ENCODE measurements at regions not wholly inside any gene's neighbourhood (a gene's known extent, or its start where the extent isn't known, plus 50 kb on each side); places are given as distances from the start of the nearest gene placed in this dataset.
"Not testable (repeated sequence)": the region's sequence is repeated elsewhere in the genome, so short reads cannot be mapped to it uniquely, and the experiment has no call there.

DNA sequence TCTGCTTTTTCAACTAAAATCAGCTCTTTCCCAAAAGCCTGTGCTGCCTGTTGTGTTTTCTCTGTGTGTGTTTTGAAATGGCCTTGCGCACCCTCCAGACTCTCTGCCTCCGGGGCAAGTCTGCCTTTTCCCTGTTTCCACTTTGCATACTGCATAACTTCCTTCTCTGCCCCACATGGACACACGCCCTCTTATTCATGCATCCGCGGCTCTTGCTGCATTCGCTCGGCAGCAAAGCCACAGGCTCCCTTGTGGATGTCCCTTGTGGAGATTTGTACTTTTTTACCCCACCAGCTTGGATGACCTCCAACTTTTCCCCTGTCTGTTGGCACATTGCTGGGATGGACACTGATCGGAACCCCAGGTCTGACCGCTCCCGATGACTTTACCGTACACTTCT is 147.6 kb downstream of the ADSS2 start:
- DNase-seq (ENCODE audit: low spot score), result no peak
- TF ChIP-seq, protein P1, sequence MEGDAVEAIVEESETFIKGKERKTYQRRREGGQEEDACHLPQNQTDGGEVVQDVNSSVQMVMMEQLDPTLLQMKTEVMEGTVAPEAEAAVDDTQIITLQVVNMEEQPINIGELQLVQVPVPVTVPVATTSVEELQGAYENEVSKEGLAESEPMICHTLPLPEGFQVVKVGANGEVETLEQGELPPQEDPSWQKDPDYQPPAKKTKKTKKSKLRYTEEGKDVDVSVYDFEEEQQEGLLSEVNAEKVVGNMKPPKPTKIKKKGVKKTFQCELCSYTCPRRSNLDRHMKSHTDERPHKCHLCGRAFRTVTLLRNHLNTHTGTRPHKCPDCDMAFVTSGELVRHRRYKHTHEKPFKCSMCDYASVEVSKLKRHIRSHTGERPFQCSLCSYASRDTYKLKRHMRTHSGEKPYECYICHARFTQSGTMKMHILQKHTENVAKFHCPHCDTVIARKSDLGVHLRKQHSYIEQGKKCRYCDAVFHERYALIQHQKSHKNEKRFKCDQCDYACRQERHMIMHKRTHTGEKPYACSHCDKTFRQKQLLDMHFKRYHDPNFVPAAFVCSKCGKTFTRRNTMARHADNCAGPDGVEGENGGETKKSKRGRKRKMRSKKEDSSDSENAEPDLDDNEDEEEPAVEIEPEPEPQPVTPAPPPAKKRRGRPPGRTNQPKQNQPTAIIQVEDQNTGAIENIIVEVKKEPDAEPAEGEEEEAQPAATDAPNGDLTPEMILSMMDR (IDR thresholded peaks at IDR 0.05; ENCODE audit: extremely low read depth, missing control alignments), result no peak

DNA sequence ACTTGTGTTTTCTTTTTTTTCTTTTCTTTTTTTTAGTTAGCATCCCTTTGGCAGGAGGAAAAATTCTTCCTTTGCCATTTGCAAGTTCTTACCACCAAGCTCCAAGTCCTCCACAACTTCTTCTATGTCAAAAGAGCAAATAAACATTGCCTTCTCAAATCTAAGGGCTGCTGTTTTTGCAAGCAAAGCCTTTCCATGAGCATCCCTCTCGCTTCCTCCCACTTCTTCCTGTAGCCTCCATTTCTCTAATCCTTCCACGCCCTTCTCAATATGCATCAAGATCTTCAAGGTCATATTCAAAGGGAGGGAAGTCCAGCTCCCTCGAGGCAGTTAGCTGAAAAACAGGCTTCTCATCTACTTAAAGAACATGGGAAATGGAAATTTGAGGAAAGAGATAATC is 147.1 kb downstream of the ADSS2 start:
- TF ChIP-seq, protein P1 (IDR thresholded peaks at IDR 0.05; ENCODE audit: extremely low read depth, missing control alignments), result no peak
- no peak for DNase-seq (ENCODE audit: low spot score)

DNA sequence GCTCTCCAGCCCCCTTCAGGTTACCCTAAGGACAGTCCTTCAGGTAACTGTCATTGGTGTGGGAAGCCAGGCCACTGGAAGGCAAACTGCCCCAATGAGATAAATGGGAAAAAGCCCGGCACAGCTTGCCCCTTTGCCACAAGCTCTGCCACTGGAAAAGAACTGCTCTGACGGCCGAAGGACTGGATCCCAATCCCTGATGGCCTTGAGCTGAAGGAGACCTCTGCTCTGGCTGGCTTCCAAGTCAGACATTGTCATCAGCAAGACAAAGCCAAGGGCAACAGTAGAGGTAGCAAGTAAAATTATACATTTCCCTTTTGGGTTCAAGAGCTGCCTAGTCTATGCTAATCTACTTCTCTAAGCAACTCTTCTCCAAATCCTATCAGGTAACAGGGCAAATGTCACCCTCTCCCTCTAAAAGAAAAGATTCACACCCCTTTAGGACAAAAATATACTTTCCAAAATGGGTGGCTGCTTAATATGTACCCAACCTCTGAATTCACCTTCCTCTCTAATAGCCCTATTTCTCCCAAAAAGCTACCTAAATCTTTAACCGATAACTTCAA is 145.8 kb downstream of the ADSS2 start:
- DNase-seq (ENCODE audit: low spot score), result no peak
- TF ChIP-seq, protein P1 (IDR thresholded peaks at IDR 0.05; ENCODE audit: extremely low read depth, missing control alignments), result no peak

DNA sequence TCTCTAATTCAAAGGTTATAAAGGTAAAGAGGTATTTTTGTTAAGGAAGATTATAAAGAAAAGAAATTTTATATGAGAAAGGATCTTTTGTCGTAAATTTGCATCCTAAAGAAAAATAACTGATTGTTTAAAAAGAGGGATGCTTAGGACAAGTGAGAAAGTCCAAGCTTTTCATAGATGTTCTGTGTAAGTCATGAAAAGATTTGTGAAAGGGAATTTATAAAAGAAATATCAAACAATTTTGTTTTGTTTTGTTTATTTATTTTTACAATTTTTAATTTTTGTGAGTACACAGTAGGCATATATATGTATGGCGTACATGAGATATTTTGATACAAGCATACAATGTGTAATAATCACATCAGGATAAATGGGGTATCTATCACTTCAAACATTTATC is 145.2 kb downstream of the ADSS2 start:
- TF ChIP-seq, protein P1 (IDR thresholded peaks at IDR 0.05; ENCODE audit: extremely low read depth, missing control alignments), result no peak
- DNase-seq (ENCODE audit: low spot score), result no peak

DNA sequence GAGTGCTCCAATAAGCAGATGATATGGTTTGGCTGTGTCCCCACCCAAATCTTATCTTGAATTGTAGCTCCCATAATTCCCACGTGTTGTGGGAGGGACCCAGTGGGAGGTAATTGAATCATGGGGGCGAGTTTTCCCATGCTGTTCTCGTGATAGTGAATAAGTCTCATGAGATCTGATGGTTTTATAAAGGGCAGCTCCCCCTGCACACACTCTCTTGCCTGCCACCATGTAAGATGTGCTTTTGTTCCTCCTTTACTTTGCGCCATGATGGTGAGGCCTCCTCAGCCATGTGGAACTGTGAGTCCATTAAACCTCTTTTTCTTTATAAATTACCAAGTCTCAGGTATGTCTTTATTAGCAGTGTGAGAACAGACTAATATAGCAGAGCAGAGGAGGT is 142.5 kb downstream of the ADSS2 start:
- DNase-seq (ENCODE audit: low spot score), result not testable (repeated sequence)

DNA sequence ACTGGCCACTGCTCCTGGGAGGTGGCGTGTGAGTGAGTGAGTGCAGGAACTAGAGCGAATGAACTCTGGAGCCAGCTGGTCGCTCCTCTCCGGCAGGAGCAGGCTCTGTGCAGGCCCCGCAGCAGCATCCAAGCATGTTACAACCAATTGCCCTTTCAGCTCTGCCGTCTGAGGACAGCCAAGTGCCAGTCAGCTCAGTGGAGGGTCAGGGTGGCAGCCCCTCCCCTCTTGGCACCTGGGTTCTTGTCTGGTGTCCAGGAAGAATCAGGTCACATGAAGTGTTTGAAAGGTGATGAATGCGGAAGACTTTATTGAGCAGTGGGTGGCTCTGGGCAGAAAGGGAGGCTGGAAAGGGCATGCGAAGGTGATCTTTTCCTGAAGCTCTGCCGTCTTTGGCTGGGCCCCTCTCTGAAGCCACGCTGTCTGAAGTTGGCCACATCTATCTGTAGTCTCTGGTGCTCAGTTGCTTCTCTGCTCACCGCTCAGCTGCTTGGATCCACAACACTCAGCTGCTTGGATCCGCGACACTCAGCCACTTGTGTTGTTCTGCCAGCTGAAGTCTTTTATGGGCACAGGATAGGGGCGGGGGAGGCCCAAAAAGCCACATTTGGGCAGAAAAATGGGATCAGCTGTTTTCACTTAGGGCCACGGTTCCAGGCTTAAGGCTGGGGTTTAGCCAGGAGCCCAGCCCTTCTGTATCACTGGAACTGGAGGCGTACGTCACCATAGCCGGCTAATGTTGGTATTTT is 139.8 kb downstream of the ADSS2 start:
- TF ChIP-seq, protein P1 (IDR thresholded peaks at IDR 0.05; ENCODE audit: extremely low read depth, missing control alignments), result no peak
- no peak for DNase-seq (ENCODE audit: low spot score)

DNA sequence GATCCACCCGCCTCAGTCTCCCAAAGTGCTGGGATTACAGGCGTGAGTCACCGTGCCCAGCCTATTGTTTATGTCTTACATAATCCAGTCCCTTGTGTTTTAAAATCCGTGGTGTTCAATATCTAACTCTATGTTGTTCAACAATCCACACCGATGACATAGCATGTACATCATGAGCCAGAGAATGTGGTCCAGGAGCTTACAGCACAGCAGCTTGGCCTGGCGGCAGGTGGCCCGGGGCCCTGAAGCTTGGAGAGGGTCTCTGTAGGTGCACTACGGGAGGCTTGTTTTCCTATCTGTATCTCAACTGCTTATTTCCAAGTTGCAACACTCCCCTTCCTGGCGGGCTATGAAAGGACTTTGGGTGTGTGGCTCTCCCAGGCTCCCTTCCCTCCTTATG is 138.4 kb downstream of the ADSS2 start:
- TF ChIP-seq, protein P1 (IDR thresholded peaks at IDR 0.05; ENCODE audit: extremely low read depth, missing control alignments), result no peak
- DNase-seq (ENCODE audit: low spot score), result no peak
